Liver (tissue), 3 donors: ENCODE measurements at regions not wholly inside any gene's neighbourhood (a gene's known extent, or its start where the extent isn't known, plus 50 kb on each side); places are given as distances from the start of the nearest gene placed in this dataset.

Experiments
- ATF3 ChIP-seq: IDR thresholded peaks from 2 replicates; pipeline ENCODE4 v1.6.1; 2016; ENCODE audit warnings: antibody characterized with exemption
- CTCF ChIP-seq: fragments of 150-350 bp; IDR thresholded peaks from 2 replicates; pipeline ENCODE4 v1.5.1; 2017; ENCODE audit warnings: improper control_type of control experiment, low read depth, low read length; ENCODE audit not compliant: missing input control
- FOXA1 ChIP-seq: IDR thresholded peaks from 2 replicates; pipeline ENCODE4 v1.6.1; 2016; ENCODE audit warnings: antibody characterized with exemption
- GABPA ChIP-seq, 2 donors: IDR thresholded peaks in 1 of 2; conservative IDR thresholded peaks in 1 of 2; 2 replicates each; pipeline ENCODE4 v1.6.1; 2016; ENCODE audit warnings: antibody characterized with exemption in 2 of 2, mild to moderate bottlenecking in 1 of 2, moderate library complexity in 1 of 2
- HNF4G ChIP-seq: IDR thresholded peaks from 2 replicates; pipeline ENCODE4 v1.6.1; 2016; ENCODE audit warnings: antibody characterized with exemption
- JUND ChIP-seq, 2 donors: IDR thresholded peaks; 2 replicates each; pipeline ENCODE4 v1.6.1; 2016; ENCODE audit warnings: antibody characterized with exemption in 2 of 2
- MAX ChIP-seq: IDR thresholded peaks from 2 replicates; pipeline ENCODE4 v1.6.1; 2016; ENCODE audit warnings: antibody characterized with exemption
- RAD21 ChIP-seq, 2 donors: IDR thresholded peaks; 2 replicates each; pipeline ENCODE4 v1.6.1; 2016; ENCODE audit warnings: antibody characterized with exemption in 2 of 2, mild to moderate bottlenecking in 2 of 2
- REST ChIP-seq: IDR thresholded peaks from 2 replicates; pipeline ENCODE4 v1.6.1; 2016; ENCODE audit warnings: antibody characterized with exemption, mild to moderate bottlenecking
- RXRA ChIP-seq, 2 donors: IDR thresholded peaks; 2 replicates each; pipeline ENCODE4 v1.6.1; 2017 to 2018; ENCODE audit warnings: antibody characterized with exemption in 2 of 2, mild to moderate bottlenecking in 1 of 2
- SP1 ChIP-seq: IDR thresholded peaks from 2 replicates; pipeline ENCODE4 v1.6.1; 2018; ENCODE audit warnings: antibody characterized with exemption, mild to moderate bottlenecking
- TAF1 ChIP-seq: conservative IDR thresholded peaks from 2 replicates; pipeline ENCODE4 v1.6.1; 2016; ENCODE audit warnings: antibody characterized with exemption, mild to moderate bottlenecking
- YY1 ChIP-seq: IDR thresholded peaks from 2 replicates; pipeline ENCODE4 v1.6.1; 2016; ENCODE audit warnings: antibody characterized with exemption, mild to moderate bottlenecking
- ZBTB33 ChIP-seq: IDR thresholded peaks from 2 replicates; pipeline ENCODE4 v1.6.1; 2016; ENCODE audit warnings: antibody characterized with exemption
- donor health status: healthy.
- donor health status: healthy.

- TF ChIP-seq CTCF = no peak
- TF ChIP-seq ATF3 = no peak
- no peak for TF ChIP-seq TAF1
- no peak for TF ChIP-seq RAD21 (IDR thresholded peaks at IDR 0.05)
- TF ChIP-seq HNF4G = no peak
- no peak for TF ChIP-seq GABPA (IDR thresholded peaks at IDR 0.05 in 1 of 2, conservative IDR thresholded peaks at IDR 0.05 in 1 of 2)
- no peak for TF ChIP-seq MAX
- TF ChIP-seq REST = no peak
- no peak for TF ChIP-seq YY1
- no peak for TF ChIP-seq JUND (IDR thresholded peaks at IDR 0.05)
- TF ChIP-seq ZBTB33 = no peak
- TF ChIP-seq RXRA (IDR thresholded peaks at IDR 0.05) = no peak
- no peak for TF ChIP-seq FOXA1
- TF ChIP-seq SP1 = no peak
Measured at GRCh38 chr1:213385201-213385600, 334.2 kb downstream of the RPS6KC1 start.
